Thyroid gland (tissue), 4 donors: ENCODE measurements at regions not wholly inside any gene's neighbourhood (a gene's known extent, or its start where the extent isn't known, plus 50 kb on each side); places are given as distances from the start of the nearest gene placed in this dataset.

Source experiments
- CTCF ChIP-seq, 6 experiments: fragments of 200-600 bp in 3 of 6; fragments of 450-650 bp in 3 of 6; sonication (generic) in 3 of 6; IDR thresholded peaks; one replicate each; pipeline ENCODE4 v1.5.1; 2016 to 2019; ENCODE audit warnings: antibody characterized with exemption in 6 of 6, mild to moderate bottlenecking in 2 of 6, inconsistent platforms in 1 of 6, moderate library complexity in 1 of 6
- POLR2A ChIP-seq, 2 donors: fragments of 450-650 bp; IDR thresholded peaks; one replicate each; pipeline ENCODE4 v1.6.1; 2017; ENCODE audit warnings: antibody characterized with exemption in 2 of 2, mild to moderate bottlenecking in 2 of 2, moderate library complexity in 1 of 2

GRCh38 chr1:55860798-55861519, 645.8 kb upstream of the USP24 start:
- TF ChIP-seq CTCF (IDR thresholded peaks at IDR 0.05) = no peak
- TF ChIP-seq POLR2A (IDR thresholded peaks at IDR 0.05) = no peak
